ENCODE measurements at regions not wholly inside any gene's neighbourhood (a gene's known extent, or its start where the extent isn't known, plus 50 kb on each side); places are given as distances from the start of the nearest gene placed in this dataset.

GRCh38 chr20:43383026-43383795 lies 74.5 kb upstream of the SRSF6 start:
- TF ChIP-seq CTCF (IDR thresholded peaks at IDR 0.05), result no peak
- no peak for TF ChIP-seq POLR2A (IDR thresholded peaks at IDR 0.05)
